ENCODE measurements at regions not wholly inside any gene's neighbourhood (a gene's known extent, or its start where the extent isn't known, plus 50 kb on each side); places are given as distances from the start of the nearest gene placed in this dataset.

DNA sequence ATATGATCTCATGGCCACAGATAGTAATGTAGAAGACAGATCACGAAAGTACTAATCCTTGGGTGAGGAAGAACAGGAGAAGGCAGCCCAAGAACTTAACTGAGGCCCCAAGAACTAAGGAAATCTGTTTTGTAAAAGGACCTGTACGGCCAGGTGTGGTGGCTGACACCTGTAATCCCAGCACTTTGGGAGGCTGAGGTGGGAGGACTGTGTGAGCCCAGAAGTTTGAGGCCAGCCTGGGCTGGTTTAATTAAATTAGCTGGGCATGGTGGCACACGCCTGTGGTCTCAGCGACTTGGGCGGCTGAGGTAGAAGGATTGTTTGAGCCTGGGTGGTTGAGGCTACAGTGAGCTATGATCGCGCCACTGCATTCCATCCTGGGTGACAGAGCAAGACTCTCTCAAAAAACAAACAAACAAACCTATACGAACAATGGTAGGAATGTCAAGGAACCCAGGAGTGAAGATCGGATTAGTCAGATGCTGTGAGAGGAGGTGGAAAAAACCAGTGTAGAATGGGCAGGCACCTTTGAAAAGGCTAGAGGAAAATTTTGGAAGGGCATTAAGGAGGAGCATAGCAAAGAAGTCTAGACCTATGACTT lies 283.8 kb upstream of the DMRT1 start:
- Histone ChIP-seq H3K9me3 (no peaks in the 10 kb centered on the region), H3K27me3 (no peaks in the 10 kb centered on the region), H3K27ac (no peak overlapping the region), H3K4me1 (peaks cover 7% of the 10 kb centered on the region), H3K36me3 (replicated peaks in 1 of 2; ENCODE audit: insufficient read depth in 1 of 2, low read depth in 2 of 2) (no peaks in the 10 kb centered on the region), H3K4me3 (no peak overlapping the region)
- 90 to 95% methylated on average over 9 of the region's 9 CpGs for WGBS, 2 donors
- DNase-seq, result no peak
- ATAC-seq, result no peak
- intact Hi-C loops (cut with DNase I), result no loop called here
- TF ChIP-seq, protein P1, sequence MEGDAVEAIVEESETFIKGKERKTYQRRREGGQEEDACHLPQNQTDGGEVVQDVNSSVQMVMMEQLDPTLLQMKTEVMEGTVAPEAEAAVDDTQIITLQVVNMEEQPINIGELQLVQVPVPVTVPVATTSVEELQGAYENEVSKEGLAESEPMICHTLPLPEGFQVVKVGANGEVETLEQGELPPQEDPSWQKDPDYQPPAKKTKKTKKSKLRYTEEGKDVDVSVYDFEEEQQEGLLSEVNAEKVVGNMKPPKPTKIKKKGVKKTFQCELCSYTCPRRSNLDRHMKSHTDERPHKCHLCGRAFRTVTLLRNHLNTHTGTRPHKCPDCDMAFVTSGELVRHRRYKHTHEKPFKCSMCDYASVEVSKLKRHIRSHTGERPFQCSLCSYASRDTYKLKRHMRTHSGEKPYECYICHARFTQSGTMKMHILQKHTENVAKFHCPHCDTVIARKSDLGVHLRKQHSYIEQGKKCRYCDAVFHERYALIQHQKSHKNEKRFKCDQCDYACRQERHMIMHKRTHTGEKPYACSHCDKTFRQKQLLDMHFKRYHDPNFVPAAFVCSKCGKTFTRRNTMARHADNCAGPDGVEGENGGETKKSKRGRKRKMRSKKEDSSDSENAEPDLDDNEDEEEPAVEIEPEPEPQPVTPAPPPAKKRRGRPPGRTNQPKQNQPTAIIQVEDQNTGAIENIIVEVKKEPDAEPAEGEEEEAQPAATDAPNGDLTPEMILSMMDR (IDR thresholded peaks at IDR 0.05), result no peak
- no peak for TF ChIP-seq POLR2A (IDR thresholded peaks at IDR 0.05)

DNA sequence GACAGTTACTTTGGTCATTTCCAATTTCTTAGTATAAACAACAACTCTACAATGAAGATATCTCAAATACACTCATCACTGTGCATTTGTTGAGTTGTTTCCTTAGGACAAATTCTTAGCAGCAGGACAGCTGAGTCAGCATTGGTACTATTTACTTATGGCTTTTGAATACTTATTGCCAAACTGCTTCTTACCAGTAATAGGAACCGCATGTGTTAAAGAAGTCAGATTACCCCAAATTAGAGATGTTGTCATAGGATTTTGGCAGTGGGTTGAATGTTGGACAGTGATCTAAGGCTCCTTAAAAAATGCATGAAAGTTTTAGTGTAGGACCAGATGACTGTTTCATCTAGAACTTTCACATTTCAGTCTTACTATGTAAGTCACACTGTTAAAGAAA lies 280.1 kb upstream of the DMRT1 start:
- WGBS, 2 donors, result 33 to 50% methylated on average over 1 of the region's 1 CpG
- H3K27ac ChIP-seq, result no peak overlapping the region
- ATAC-seq (peak; percentile 38), DNase-seq (no peak)
- intact Hi-C loops (cut with DNase I), result no loop called here
- no peaks in the 10 kb centered on the region for H3K36me3 ChIP-seq (replicated peaks in 1 of 2; ENCODE audit: insufficient read depth in 1 of 2, low read depth in 2 of 2)
- H3K27me3 ChIP-seq, result no peaks in the 10 kb centered on the region
- H3K4me1 ChIP-seq, result peaks cover 5% of the 10 kb centered on the region
- no peak for TF ChIP-seq POLR2A (IDR thresholded peaks at IDR 0.05)
- TF ChIP-seq, protein P1 (IDR thresholded peaks at IDR 0.05), result no peak
- H3K4me3 ChIP-seq, result no peak overlapping the region
- no peaks in the 10 kb centered on the region for H3K9me3 ChIP-seq

- WGBS, 2 donors, result 75 to 81% methylated on average over 1 of the region's 1 CpG
- no peak for TF ChIP-seq POLR2A (IDR thresholded peaks at IDR 0.05)
- TF ChIP-seq, protein P1 (IDR thresholded peaks at IDR 0.05), result no peak
- no peak overlapping the region for H3K4me3 ChIP-seq
- intact Hi-C loops (cut with DNase I), result no loop called here
- no peaks in the 10 kb centered on the region for H3K36me3 ChIP-seq (replicated peaks in 1 of 2; ENCODE audit: insufficient read depth in 1 of 2, low read depth in 2 of 2)
- H3K27ac ChIP-seq, result no peak overlapping the region
- H3K4me1 ChIP-seq, result peaks cover 17% of the 10 kb centered on the region
- ATAC-seq, result no peak
- no peaks in the 10 kb centered on the region for H3K9me3 ChIP-seq
- H3K27me3 ChIP-seq, result no peaks in the 10 kb centered on the region
- DNase-seq, result no peak
Observed at GRCh38 chr9:563200-563599, 278.3 kb upstream of the DMRT1 start.

- WGBS, 2 donors, result 94 to 96% methylated on average over 6 of the region's 6 CpGs
- no peaks in the 10 kb centered on the region for H3K9me3 ChIP-seq
- intact Hi-C loops (cut with DNase I), result no loop called here
- TF ChIP-seq, protein P1 (IDR thresholded peaks at IDR 0.05), result no peak
- TF ChIP-seq POLR2A (IDR thresholded peaks at IDR 0.05), result no peak
- no peak overlapping the region for H3K27ac ChIP-seq
- H3K4me3 ChIP-seq, result no peak overlapping the region
- no peaks in the 10 kb centered on the region for H3K36me3 ChIP-seq (replicated peaks in 1 of 2; ENCODE audit: insufficient read depth in 1 of 2, low read depth in 2 of 2)
- ATAC-seq (no peak), DNase-seq (no peak)
- peaks cover 41% of the 10 kb centered on the region for H3K4me1 ChIP-seq
- no peaks in the 10 kb centered on the region for H3K27me3 ChIP-seq
Observed at GRCh38 chr9:565528-565927, 276.0 kb upstream of the DMRT1 start.

DNA sequence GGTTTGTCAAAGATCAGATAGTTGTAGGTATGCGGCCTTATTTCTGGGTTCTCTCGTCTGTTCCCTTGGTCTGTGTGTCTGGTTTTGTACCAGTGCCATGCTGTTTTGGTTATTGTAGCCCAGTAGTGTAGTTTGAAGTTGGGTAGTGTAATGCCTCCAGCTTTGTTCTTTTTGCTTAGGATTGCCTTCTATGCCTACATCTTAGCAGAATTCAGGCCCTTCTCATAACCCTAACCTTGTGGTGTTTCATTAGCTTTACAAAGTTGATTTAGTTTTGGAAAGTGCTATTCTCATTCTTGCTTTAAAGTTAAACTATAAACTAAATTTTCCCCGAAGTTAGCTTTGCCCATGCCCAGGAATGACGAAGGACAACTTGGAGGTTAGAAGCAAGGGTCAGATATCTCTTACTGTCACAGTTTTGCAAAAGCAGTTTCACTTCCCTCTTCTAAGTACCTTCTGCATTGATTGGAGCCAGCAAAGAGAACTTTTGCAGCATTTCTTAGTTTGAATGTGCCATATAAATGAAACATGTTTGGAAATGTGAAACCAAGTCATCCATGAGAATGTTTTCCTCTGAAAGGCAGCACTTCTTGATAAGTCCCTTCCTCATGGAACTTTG lies 274.3 kb upstream of the DMRT1 start:
- Histone ChIP-seq H3K27ac (peak overlapping the region in 3 of 4 donors; percentile 47 to 70 (median 48)), H3K36me3 (replicated peaks in 1 of 2; ENCODE audit: insufficient read depth in 1 of 2, low read depth in 2 of 2) (no peaks in the 10 kb centered on the region), H3K4me1 (peaks cover 51% of the 10 kb centered on the region), H3K27me3 (no peaks in the 10 kb centered on the region), H3K9me3 (no peaks in the 10 kb centered on the region), H3K4me3 (no peak overlapping the region)
- TF ChIP-seq POLR2A (IDR thresholded peaks at IDR 0.05), result no peak
- TF ChIP-seq, protein P1 (IDR thresholded peaks at IDR 0.05), result no peak
- no peak for ATAC-seq
- no peak for DNase-seq
- intact Hi-C loops (cut with DNase I), result no loop called here
- 59 to 70% methylated on average over 4 of the region's 4 CpGs for WGBS, 2 donors

Measured in body of pancreas (tissue), 4 donors.